Stimulated activated CD4-positive, alpha-beta T cell treated with anti-CD3 and anti-CD28 coated beads, Interleukin-12 subunit alpha, Interleukin-12 subunit beta, amount 100 ng/mL, for 24 hours (primary cell): ENCODE measurements at regions not wholly inside any gene's neighbourhood (a gene's known extent, or its start where the extent isn't known, plus 50 kb on each side); places are given as distances from the start of the nearest gene placed in this dataset.

Experiments used
- DNase-seq, 2 experiments: peaks; one replicate each; pipeline ENCODE4 v3.0.0-alpha.2; 2020; ENCODE audit warnings: low read depth in 2 of 2

DNA sequence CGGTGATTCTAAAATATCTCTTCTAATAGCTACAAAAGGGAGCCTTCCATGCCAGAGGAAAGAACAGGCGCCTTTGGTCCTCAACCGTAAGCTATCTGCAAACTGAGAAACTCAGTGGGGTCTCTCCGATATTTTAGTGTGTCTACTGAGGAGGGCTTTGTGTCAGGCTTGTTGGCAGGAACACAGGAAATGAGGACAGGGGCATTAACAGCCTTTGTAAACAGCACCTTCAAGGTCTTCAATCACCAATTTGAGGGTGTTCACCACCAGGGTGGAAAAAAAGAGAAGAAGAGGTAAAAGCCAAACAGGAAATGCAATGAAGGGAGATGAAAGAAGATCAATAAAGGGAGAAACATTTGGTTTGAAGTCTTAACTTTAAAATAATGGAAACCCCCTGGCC is 580.1 kb upstream of the SALL1 start:
- no peak for DNase-seq

DNA sequence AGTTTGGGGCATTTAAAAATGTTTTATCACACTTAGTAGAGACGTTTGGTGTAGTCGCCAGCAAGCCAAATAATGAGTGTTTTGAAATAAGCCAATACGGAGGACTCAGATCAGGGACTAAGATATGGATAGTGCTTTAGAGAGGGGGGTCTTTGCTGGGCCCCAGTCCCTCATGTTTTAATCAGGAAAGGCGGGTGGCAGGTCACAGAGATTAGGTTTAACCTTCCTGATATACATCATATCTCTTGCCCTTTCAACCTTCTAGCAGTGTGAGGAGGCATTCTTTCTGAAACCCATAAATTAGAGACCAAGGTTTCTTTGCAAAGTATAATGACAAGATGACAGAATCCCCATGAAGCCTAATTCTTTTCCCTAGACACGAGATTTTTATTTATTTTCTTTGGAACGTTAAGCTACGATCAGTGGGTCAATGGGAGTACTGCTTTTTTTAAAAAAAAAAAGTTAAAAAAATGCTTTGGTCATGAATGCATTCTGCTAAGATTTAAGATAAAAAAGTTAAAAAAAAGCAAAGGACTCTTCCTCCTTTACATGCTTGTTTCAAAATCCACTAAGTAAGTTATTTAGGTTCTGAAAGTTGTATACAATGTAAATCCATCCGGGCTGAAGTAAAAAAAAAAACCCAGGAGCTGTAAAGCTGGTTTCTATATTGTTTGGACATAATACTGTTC is 572.1 kb upstream of the SALL1 start:
- DNase-seq, result no peak

DNA sequence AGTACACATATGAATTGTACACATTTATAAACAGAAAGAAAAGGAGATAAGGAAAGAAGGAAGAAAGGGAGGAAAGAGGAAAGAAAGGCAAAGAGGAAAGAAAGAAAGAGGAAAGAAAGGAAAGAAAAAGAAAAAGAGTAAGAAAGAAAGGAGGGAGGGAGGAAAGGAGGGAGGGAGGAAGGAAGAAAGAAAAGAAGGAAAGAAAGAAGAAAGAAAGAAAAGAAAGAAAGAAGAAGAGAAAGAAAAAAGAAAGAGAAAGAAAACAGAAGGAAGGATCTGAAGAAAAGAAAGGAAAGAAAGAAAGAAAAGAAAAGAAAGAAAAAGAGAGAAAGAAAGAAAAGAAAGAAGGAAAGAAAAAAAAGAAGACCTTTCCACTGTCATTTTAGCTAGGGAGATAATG is 571.4 kb upstream of the SALL1 start:
- DNase-seq, result no peak

DNA sequence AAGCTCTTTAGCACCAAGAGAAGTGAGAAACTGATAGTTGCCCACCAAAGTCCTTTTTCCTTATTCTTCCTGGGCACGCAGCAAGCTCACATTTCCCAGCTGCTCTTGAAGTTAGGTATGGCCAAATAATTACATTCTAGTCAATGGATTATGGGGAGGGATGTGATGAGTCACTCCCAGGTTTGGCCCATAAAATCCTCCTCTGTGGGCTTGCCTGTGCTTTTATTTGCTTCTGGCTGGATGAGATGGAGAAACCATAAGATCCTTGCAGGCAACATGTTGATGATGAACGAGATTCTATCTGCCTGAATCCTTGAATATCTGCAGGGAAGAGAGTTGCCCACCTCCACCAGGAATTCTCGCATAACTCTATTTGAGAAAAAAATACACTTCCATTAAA is 568.3 kb upstream of the SALL1 start:
- DNase-seq, result no peak

DNA sequence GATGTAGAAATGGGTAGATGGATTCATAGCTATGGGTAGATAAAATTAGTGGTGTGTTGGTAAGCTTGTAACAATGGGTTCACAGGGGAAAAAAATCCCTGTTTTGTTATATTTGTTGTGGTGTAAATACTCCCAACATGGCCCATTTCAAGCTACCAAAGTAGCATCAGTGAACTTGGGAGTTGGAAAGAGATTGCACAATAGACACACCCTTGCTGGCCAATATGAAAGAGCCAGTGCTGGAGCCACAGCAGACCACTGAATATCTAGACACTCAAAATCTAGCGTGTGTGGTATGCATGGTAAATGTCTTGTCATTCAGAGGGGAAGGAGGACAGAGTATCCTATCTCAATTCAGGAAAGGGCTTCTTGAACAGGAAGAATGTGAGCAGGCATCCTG is 565.1 kb upstream of the SALL1 start:
- no peak for DNase-seq

DNA sequence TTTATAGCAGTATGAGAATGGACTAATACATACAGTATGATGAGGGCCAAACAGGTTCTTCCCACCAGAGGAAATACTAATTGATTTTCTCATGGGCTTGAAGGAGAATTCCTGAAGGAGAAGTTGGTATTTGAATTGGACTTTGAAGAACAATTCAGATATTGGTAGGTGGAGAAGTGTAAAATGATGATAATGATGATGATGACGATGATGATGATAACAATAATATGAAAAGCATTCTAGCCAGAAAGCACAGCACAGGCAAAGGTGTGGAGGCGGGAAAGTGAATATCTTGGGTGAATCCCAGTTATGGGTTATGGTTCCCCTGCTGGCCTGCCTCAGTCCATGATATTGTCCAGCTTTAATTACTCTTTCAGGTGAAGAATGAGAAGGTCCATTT is 562.4 kb upstream of the SALL1 start:
- DNase-seq, result no peak

DNA sequence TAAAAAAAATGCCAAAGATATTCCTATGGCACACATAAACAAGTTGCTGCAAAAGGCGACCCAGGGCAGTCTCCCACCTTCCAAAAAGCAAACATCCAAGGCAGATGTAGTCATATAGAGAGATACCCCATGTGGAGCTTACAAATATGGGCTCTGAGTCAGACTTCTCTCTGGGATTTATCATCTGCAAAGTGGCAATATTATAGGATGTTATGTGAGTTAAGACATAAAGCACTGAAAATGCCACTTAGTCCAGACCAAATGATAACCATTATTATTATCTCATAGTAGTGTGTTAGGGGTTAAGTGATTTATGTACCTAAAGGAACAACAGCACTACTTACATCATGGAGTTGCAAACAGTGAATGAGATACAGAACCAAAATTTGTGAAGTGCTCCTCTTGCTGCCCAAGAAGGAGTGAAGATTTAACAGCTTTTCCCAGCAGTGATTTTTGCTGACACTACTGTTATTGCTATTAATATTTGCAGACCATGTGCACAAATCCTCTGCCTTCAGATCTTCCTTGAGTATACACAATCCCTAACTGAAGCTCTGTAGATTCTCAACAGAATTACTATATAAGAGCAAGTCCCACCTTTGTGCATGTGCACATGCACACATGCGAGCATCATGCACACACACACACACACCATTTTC is 560.0 kb upstream of the SALL1 start:
- DNase-seq, result no peak

DNA sequence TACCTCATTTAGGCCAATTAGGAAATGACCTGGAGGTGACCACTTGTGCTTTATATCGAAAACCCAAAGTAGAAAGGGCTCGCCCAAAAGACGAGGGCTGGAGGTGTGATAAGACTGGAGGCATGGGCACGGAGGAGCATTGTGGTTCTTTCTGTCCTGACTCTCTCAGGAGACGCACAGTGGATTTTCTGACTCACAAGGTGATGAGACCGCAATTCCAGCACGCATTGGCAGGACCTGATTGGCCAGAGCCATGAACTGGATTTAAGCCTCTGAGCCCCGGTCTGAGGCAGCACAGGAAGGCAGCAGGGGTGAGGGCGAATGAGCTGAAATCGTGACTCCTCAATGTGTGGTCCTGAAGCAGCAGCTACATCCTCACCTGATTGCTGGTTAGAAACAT is 559.1 kb upstream of the SALL1 start:
- no peak for DNase-seq

DNA sequence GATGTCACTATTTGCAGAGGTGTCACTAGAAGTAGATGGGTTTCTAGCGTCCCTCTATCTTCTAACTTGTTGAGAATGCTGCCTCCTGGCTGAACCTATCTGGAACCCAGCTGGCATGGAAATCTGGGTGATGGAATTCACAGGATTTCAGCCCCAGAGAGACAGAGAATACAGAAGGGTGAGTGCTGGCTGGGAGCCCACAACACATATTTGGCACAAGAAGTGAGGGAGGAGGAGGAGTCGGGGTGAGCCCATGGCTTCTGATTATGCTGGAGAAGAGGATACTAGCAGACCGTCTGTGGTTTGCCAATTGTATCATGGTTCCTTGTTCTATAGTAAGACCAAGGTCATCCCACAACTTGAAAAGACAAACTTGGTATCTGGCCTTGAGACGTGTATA is 557.8 kb upstream of the SALL1 start:
- DNase-seq, result no peak

DNA sequence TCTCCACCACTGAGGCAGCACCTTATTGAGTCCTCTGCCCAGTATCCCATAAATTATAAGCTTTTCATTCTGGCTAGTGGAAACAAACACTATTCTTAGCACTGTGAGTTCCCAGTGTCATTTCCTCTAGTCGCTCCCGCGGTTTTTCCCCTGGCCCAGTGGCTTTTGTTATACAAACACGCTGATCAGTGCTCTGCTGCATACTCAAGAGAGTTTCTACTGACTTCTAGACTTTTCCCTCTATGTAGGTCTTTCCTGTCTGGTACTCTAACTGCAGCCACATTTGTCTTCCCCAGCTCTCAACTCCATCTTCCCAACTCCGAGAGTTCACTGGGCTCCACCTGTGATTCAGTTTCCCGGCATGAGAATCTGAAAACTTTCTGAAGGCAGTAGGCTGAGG is 556.6 kb upstream of the SALL1 start:
- DNase-seq, result no peak

DNA sequence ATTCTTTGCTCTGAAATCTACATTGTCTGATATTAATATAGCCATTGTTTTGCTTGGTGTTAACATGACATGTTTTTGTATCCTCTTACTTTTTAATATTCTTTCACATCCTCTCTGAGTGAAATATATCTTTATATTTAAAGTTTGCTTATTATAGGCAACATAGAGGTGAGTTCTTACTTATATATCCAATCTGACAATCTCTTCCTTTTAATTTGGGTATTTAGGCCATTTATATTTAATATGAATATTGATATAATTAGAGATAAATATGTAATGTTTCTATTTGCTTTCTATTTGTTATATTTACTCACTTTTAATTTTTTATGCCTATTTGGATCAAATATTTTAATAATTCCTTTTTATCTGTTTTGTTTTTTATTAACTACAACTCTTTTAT is 554.1 kb upstream of the SALL1 start:
- DNase-seq, result no peak

DNA sequence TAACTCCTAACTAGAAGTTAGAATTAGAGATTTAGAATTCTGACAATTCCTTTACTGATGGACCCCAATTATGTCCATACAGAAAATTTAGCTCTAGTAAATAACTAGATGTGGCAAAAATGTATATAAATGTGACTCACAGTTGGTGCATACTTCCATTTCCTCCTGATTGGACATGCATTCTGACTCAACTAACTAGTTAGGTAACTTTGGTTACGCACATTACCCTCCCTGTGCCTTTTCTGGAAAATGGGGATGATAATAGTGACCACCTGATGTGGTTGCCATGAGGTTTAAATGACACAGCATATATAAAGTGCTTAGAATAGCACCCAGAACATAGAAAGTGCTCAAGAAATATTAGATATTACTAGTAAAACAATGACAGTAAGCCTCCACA is 550.0 kb upstream of the SALL1 start:
- no peak for DNase-seq

DNA sequence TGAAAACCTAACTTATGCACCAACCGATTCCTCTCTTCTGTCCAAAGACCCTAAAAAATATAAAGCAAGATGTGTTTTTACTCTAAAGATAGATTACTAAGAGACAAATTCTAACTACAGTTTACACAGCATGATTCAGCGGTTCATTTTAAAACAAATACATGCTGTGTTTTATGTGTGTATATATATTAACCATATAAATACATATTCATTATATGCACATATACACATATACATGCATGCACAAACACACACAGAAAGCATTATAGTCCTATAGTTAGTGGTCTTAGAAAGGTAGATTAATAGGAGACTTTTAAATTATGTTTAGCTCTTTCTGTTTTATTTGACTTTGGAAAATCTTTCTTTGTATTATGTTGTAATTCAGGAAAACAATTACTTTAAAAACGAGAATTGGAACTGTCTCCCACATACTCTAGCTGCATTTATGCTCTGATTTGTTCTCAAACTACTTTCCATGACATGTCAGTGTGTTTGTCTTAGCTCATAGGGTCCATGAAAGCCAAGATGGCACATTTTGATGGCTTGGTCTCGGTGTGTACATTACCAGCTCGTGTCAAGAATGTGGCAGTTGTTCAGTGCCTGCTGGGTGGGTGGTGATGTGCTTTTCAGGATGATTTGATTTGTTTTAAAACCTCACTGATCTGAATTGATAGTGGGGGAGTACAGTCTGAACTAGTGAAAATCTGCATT is 548.8 kb upstream of the SALL1 start:
- no peak for DNase-seq

DNA sequence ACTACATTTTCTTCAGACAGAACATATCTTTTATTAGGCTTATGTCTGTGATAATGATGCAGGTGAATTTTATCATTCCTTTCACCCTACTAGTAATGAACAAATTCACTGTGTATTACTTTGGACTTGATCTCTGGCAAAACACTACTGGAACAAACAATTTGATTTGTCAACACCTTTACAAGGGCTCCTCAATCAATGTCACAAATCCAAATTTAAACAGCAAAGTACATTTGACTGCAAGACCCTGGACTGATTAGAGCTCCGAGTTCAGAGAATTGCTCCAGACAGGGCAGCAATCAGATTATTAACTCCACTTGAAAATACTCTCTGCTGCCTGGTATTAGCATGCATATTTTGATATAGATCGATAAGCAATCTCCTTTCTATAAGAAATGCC is 547.6 kb upstream of the SALL1 start:
- no peak for DNase-seq

DNA sequence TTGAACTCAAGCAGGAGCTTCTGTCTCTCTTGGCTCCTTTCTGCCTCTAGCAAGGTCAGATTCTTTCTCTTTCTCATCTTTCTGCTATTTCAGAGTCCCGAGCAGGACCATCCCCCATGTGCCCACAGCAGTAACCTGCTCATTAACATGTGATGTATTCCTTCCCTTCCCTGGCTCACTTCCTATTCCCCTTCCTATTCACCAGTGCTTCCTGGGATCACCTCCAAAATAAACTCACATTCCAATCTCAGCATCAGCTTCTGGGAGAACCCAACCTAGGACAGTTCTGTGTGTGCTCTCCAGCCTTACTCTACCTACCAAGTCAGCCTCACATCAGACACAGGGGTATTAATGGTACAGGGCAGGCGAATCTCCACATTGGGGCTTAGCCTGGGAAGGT is 546.4 kb upstream of the SALL1 start:
- DNase-seq, result no peak

DNA sequence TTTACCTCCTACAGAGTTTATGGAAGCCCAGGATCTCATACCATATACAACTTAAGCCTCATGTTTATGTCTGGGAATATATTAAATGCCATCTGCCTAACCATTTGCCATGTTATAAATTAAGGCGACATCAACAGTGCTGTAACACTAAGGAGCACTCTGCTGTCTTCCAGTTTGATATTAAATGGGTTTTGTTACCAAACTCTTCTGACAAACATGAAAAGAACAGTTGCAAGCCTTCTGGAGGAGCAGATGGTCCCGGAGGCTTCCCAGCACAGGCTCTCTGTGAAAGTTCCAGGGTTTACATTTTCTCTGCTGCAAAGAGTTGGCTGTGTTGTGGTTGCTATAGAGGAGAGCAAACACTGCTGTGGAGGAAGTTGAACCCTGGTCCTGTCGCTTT is 545.3 kb upstream of the SALL1 start:
- no peak for DNase-seq

DNA sequence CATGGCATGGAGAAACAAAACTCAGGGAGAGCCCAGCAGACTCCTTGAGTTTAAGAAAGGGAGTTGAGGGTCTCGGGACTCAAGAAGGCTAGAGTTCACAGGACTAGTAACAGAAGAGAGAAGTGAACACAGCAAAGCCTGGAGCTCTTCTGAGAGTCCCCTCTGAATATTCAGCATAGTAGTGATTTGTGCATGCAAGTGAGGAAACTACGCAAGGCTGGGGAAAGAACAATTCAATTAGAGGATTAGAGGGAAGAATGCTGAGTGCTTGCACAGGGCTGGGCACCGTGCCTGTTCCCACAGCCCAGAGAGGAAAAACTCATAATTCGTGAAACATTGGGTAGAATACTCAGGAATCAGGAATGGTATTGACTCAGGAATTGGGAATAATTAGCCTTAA is 540.0 kb upstream of the SALL1 start:
- no peak for DNase-seq

DNA sequence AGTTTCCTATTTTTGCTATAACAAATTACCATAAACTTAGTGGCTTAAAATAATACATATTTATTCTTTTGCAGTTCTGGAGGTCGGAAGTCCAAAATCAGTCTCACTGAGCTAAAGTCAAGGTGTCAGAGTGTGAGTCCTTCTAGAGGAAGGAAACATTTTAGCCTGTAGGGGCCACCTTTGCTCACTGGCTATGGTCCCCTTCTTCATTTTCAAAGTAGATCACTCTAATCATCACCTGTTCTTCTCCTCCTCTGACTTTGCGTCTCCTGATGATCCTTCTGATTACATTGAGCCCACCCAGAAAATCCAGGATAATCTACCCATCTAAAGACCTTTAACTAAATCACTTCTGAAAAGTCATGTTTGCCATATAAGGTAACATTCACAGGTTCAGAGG is 534.4 kb upstream of the SALL1 start:
- DNase-seq, result no peak

DNA sequence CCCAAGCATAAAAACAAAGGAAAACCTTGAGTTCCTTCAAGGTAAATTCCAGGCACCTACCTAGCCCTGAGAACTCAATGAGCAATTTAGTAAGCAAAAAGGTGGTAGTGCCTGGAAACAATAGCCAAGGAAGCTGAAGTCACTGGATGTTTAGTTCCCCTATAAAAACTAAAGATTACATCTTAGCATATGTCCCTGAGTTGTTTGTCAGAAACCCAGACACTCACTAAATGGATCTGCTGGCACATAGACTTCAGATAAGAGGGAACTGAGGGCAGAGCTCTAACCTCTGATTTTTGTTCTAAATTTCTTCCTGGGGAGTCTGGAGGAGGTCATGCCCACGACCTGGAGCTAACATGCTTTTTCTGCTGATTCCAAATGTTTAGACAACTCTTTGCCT is 532.8 kb upstream of the SALL1 start:
- DNase-seq, result no peak

DNA sequence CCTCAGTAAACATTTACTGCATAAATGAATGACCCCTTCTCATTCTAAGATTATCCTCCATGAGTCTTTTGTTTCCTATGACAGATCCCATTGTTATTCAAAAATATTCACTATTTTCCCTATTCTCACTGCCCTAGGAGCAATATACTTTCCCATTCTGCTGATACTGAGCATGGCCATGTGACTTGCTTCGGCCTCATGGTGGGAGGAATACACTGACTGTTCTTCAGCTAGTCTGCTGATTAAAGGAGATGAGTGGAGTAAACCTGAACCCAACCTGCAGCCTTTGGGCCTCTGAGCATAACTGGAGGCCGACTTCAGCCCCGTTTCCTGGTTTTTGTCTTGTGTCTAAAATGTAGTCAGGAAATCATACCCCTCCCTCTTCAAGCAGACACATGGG is 531.8 kb upstream of the SALL1 start:
- DNase-seq, result no peak

DNA sequence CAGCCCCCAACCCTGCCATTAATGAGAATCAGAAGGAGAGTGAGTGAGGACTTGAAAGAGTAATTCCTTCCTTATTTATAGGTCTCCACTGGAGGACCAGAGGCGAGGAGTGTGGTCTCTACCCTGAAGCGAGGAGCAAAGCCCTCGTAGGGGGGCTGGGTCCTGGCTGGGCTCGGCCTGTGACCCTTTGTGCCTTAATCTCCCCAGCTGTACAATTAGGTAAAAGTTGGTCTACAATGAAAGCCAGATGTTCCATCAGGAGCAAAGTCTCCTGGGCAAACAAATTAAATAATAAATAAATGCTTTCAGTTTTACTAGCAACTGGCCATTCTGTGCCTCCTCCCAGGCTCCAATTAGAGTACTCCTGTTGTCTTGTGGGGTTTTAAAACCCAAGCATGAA is 523.5 kb upstream of the SALL1 start:
- DNase-seq, result no peak

DNA sequence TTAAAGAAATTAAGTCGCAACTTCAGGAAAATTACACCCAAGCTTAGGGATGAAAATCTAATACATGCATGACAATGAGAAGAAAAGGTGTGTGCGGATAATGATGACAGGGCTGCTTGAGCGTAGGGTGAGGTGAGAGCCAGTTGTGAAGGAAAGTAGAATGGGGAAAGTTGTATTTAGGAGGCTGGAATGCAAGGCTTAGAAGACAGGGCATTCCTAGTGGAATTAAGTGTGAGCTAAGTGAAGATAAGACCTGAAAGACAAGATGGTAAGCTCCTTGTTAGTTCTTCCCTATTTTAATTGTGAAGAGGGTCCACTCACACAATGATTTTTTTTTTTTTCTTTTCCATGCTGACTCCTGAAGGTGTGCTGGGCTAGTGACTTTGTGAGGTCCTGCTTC is 519.5 kb upstream of the SALL1 start:
- DNase-seq, result no peak

DNA sequence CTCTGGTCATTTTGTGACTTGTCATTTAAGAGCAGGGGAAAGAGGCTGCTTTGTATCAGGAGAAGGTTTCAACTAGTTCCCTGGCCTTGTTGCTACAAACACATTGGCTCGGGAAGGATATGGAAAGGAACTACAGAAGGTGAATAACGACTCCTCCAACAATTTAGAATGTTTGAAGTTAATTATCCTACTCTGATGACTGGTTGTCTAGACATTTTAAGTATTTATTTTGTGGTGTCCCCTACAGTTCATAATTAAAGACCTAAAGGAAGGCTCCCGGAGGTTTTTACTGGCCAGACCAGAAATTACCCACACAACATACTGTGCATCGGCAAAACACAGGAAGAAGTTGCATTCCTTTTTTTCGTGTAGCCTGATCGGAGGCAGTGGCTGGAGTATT is 515.8 kb upstream of the SALL1 start:
- no peak for DNase-seq
